GM23248 (cell line): ENCODE measurements at regions not wholly inside any gene's neighbourhood (a gene's known extent, or its start where the extent isn't known, plus 50 kb on each side); places are given as distances from the start of the nearest gene placed in this dataset.

Experiments
- DNase-seq: peaks from one replicate; pipeline ENCODE4 v3.0.0-alpha.2; 2015
- H2AFZ ChIP-seq: fragments of 200-600 bp; sonication (generic); 2 replicates; pipeline ENCODE4 v1.6.1; 2016; ENCODE audit warnings: antibody characterized with exemption
- H3F3A ChIP-seq: fragments of 200-600 bp; sonication (generic); 2 replicates; pipeline ENCODE4 v1.6.1; 2016; ENCODE audit warnings: mild to moderate bottlenecking, antibody characterized with exemption, mixed run types; ENCODE audit not compliant: insufficient read depth
- H3K27ac ChIP-seq: fragments of 200-600 bp; sonication (generic); 2 replicates; pipeline ENCODE4 v1.5.1; 2016; ENCODE audit warnings: mild to moderate bottlenecking
- H3K27me3 ChIP-seq: fragments of 200-600 bp; sonication (generic); replicated peaks from 2 replicates; pipeline ENCODE4 v1.6.1; 2016; ENCODE audit warnings: mild to moderate bottlenecking; ENCODE audit not compliant: insufficient read depth
- H3K36me3 ChIP-seq: fragments of 200-600 bp; sonication (generic); 2 replicates; pipeline ENCODE4 v1.6.1; 2016; ENCODE audit warnings: low read depth, mild to moderate bottlenecking
- H3K4me1 ChIP-seq: fragments of 200-600 bp; sonication (generic); 2 replicates; pipeline ENCODE4 v1.6.1; 2016; ENCODE audit warnings: mild to moderate bottlenecking; ENCODE audit not compliant: insufficient read depth
- H3K4me2 ChIP-seq: fragments of 200-600 bp; sonication (generic); one replicate; pipeline ENCODE4 v1.6.1; 2016; ENCODE audit warnings: mild to moderate bottlenecking; ENCODE audit not compliant: unreplicated experiment
- H3K4me3 ChIP-seq: fragments of 200-600 bp; sonication (generic); 2 replicates; pipeline ENCODE4 v1.5.1; 2016; ENCODE audit warnings: mild to moderate bottlenecking
- H3K79me2 ChIP-seq: fragments of 200-600 bp; sonication (generic); 2 replicates; pipeline ENCODE4 v1.6.1; 2016; ENCODE audit warnings: mild to moderate bottlenecking; ENCODE audit not compliant: insufficient read depth
- H3K9ac ChIP-seq: fragments of 200-600 bp; sonication (generic); 2 replicates; pipeline ENCODE4 v1.6.1; 2016; ENCODE audit warnings: mild to moderate bottlenecking
- H3K9me2 ChIP-seq: fragments of 200-600 bp; sonication (generic); 2 replicates; pipeline ENCODE4 v1.6.1; 2016; ENCODE audit warnings: mixed run types, mild to moderate bottlenecking, moderate library complexity; ENCODE audit not compliant: insufficient read depth
- H3K9me3 ChIP-seq: fragments of 200-600 bp; sonication (generic); one replicate; pipeline ENCODE4 v1.6.1; 2017; ENCODE audit warnings: low read depth
- H4K20me1 ChIP-seq: fragments of 200-600 bp; sonication (generic); 2 replicates; pipeline ENCODE4 v1.6.0; 2016; ENCODE audit not compliant: insufficient read depth
- EZH2 ChIP-seq: fragments of 200-600 bp; sonication (generic); IDR thresholded peaks from 2 replicates; pipeline ENCODE4 v1.6.1; 2018; ENCODE audit warnings: antibody characterized with exemption, mild to moderate bottlenecking; ENCODE audit not compliant: insufficient read depth, poor library complexity, severe bottlenecking
- EZH2phosphoT487 ChIP-seq: fragments of 200-600 bp; sonication (generic); IDR thresholded peaks from 2 replicates; pipeline ENCODE4 v1.6.1; 2018; ENCODE audit warnings: antibody characterized with exemption, moderate library complexity, mild to moderate bottlenecking, low read depth; ENCODE audit not compliant: insufficient read depth
- WGBS, 2 experiments: methylation state at CpG; one replicate each; pipeline ENCODE4 v1.1.6; 2015 to 2017; ENCODE audit warnings: low lambda C conversion rate in 2 of 2, low coverage in 1 of 2; ENCODE audit errors: missing lambda C conversion rate in 2 of 2; 5-methylcytosine and 5-hydroxymethylcytosine counted together
- in situ Hi-C: fragments of 300-500 bp; cut with MboI; formaldehyde crosslinking; loops from 2 replicates; pipeline ENCODE4 v1.15.0; 2020

GRCh38 chr3:177284383-177284881, 87.2 kb upstream of the TBL1XR1 start:
- H3K4me2 ChIP-seq, result no peak overlapping the region
- TF ChIP-seq EZH2phosphoT487 (no peak), EZH2 (no peak)
- 32 to 33% methylated on average over 8 of the region's 8 CpGs for WGBS, 2 experiments

GRCh38 chr3:177286034-177286433, 88.8 kb upstream of the TBL1XR1 start:
- Histone ChIP-seq H3F3A (no peaks in the 10 kb centered on the region), H3K79me2 (no peaks in the 10 kb centered on the region), H3K4me2 (no peak overlapping the region), H3K9me3 (no peaks in the 10 kb centered on the region), H3K9me2 (no peaks in the 10 kb centered on the region), H3K27ac (no peak overlapping the region), H3K36me3 (no peaks in the 10 kb centered on the region), H2AFZ (no peak overlapping the region), H4K20me1 (no peaks in the 10 kb centered on the region), H3K9ac (no peak overlapping the region), H3K4me1 (no peaks in the 10 kb centered on the region), H3K27me3 (no peaks in the 10 kb centered on the region), H3K4me3 (no peak overlapping the region)
- WGBS, 2 experiments, result 100% methylated on average over 2 of the region's 2 CpGs
- TF ChIP-seq EZH2phosphoT487 (no peak), EZH2 (no peak)
- in situ Hi-C loops, result no loop called here
- DNase-seq, result no peak

More at GRCh38 chr3:177284383-177284881, 87.2 kb upstream of the TBL1XR1 start:
- Histone ChIP-seq H3K27ac (no peak overlapping the region), H3K9ac (no peak overlapping the region), H3K4me3 (0 out of 2 replicates have a peak overlapping the region, but pooled peaks have one; percentile 0), H3K4me1 (no peaks in the 10 kb centered on the region), H4K20me1 (no peaks in the 10 kb centered on the region), H3K36me3 (no peaks in the 10 kb centered on the region), H3K27me3 (no peaks in the 10 kb centered on the region), H3K9me3 (no peaks in the 10 kb centered on the region), H3K9me2 (no peaks in the 10 kb centered on the region), H2AFZ (peak overlapping the region; percentile 81), H3F3A (no peaks in the 10 kb centered on the region), H3K79me2 (no peaks in the 10 kb centered on the region)
- in situ Hi-C loops, result no loop called here
- peak; percentile 60 for DNase-seq

- no peak for TF ChIP-seq EZH2
- no peak for TF ChIP-seq EZH2phosphoT487
- Histone ChIP-seq H3K27me3 (no peaks in the 10 kb centered on the region), H3K9ac (no peak overlapping the region), H3K4me3 (no peak overlapping the region), H3K27ac (no peak overlapping the region), H2AFZ (no peak overlapping the region), H3K4me1 (no peaks in the 10 kb centered on the region), H3K9me3 (no peaks in the 10 kb centered on the region), H3K9me2 (no peaks in the 10 kb centered on the region), H4K20me1 (no peaks in the 10 kb centered on the region), H3K4me2 (no peak overlapping the region), H3K79me2 (no peaks in the 10 kb centered on the region), H3F3A (no peaks in the 10 kb centered on the region), H3K36me3 (no peaks in the 10 kb centered on the region)
- in situ Hi-C loops, result no loop called here
- WGBS, 2 experiments, result 95 to 97% methylated on average over 4 of the region's 4 CpGs
- DNase-seq, result no peak
These were observed 89.9 kb upstream of the TBL1XR1 start for GRCh38 chr3:177287231-177287630.

- DNase-seq, result no peak
- TF ChIP-seq EZH2phosphoT487 (no peak), EZH2 (no peak)
- in situ Hi-C loops, result no loop called here
- no peak overlapping the region for H3K4me2 ChIP-seq
- 92 to 96% methylated on average over 8 of the region's 8 CpGs for WGBS, 2 experiments
- H3K9me2 ChIP-seq, result no peaks in the 10 kb centered on the region
- H4K20me1 ChIP-seq, result no peaks in the 10 kb centered on the region
- H3K9ac ChIP-seq, result no peak overlapping the region
- no peaks in the 10 kb centered on the region for H3K79me2 ChIP-seq
- H3F3A ChIP-seq, result no peaks in the 10 kb centered on the region
- no peak overlapping the region for H3K27ac ChIP-seq
- H3K36me3 ChIP-seq, result no peaks in the 10 kb centered on the region
- H3K4me3 ChIP-seq, result no peak overlapping the region
- H2AFZ ChIP-seq, result no peak overlapping the region
- H3K9me3 ChIP-seq, result no peaks in the 10 kb centered on the region
- no peaks in the 10 kb centered on the region for H3K27me3 ChIP-seq
- H3K4me1 ChIP-seq, result peaks cover 5% of the 10 kb centered on the region
These were observed 93.4 kb upstream of the TBL1XR1 start for GRCh38 chr3:177290633-177291032.

GRCh38 chr3:177294221-177294620, 96.9 kb upstream of the TBL1XR1 start:
- no peaks in the 10 kb centered on the region for H3K9me3 ChIP-seq
- no peak overlapping the region for H3K4me2 ChIP-seq
- peak overlapping the region; percentile 46; the same call in 1 of the 2 replicates for H2AFZ ChIP-seq
- H3K9me2 ChIP-seq, result no peaks in the 10 kb centered on the region
- DNase-seq, result peak; percentile 73
- H3K36me3 ChIP-seq, result no peaks in the 10 kb centered on the region
- H3K27ac ChIP-seq, result no peak overlapping the region
- peaks cover 5% of the 10 kb centered on the region for H3K4me1 ChIP-seq
- TF ChIP-seq EZH2 (no peak), EZH2phosphoT487 (no peak)
- no peaks in the 10 kb centered on the region for H3K27me3 ChIP-seq
- no peaks in the 10 kb centered on the region for H3F3A ChIP-seq
- no peak overlapping the region for H3K4me3 ChIP-seq
- H4K20me1 ChIP-seq, result no peaks in the 10 kb centered on the region
- H3K9ac ChIP-seq, result no peak overlapping the region
- in situ Hi-C loops, result no loop called here
- WGBS, 2 experiments, result 52 to 64% methylated on average over 4 of the region's 4 CpGs
- no peaks in the 10 kb centered on the region for H3K79me2 ChIP-seq
